D721Med (cell line): ENCODE measurements at regions not wholly inside any gene's neighbourhood (a gene's known extent, or its start where the extent isn't known, plus 50 kb on each side); places are given as distances from the start of the nearest gene placed in this dataset.
A peak's percentile ranks its signal among the peaks of the same experiment; 100 is the strongest.

Experiments used
- DNase-seq: peaks from one replicate; pipeline ENCODE4 v3.0.0; 2011; ENCODE audit warnings: low spot score; ENCODE audit not compliant: insufficient read length
- FAIRE-seq: peaks from 2 replicates; lab custom pipeline; 2011; peaks lifted over from hg19 to GRCh38; lab: Jason Lieb, UNC
- TF ChIP-seq, protein P1 (sequence below): IDR thresholded peaks from 2 replicates; pipeline ENCODE4 v1.5.1; 2012; ENCODE audit warnings: mild to moderate bottlenecking, control low read depth; ENCODE audit not compliant: insufficient read depth; ENCODE audit errors: missing control alignments

DNA sequence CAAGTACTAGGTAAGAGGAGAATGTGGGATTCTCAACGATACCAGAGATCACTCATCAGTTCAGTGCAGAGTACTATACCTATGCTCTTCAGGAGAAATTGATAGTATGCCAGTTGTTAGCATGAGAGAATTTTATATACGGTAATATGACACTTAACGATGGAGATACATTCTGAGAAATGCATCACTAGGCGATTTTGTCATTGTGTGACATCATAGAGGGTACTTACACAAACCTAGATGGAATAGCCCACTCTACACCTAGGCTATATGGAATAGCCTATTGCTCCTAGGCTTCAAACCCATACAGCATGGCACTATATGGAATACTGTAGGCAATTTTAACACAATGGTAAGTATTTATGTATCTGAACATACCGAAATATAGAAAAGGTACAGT is 140.2 kb downstream of the SLIT2 start:
- FAIRE-seq (no peak), DNase-seq (no peak)
- TF ChIP-seq, protein P1, sequence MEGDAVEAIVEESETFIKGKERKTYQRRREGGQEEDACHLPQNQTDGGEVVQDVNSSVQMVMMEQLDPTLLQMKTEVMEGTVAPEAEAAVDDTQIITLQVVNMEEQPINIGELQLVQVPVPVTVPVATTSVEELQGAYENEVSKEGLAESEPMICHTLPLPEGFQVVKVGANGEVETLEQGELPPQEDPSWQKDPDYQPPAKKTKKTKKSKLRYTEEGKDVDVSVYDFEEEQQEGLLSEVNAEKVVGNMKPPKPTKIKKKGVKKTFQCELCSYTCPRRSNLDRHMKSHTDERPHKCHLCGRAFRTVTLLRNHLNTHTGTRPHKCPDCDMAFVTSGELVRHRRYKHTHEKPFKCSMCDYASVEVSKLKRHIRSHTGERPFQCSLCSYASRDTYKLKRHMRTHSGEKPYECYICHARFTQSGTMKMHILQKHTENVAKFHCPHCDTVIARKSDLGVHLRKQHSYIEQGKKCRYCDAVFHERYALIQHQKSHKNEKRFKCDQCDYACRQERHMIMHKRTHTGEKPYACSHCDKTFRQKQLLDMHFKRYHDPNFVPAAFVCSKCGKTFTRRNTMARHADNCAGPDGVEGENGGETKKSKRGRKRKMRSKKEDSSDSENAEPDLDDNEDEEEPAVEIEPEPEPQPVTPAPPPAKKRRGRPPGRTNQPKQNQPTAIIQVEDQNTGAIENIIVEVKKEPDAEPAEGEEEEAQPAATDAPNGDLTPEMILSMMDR, result no peak

DNA sequence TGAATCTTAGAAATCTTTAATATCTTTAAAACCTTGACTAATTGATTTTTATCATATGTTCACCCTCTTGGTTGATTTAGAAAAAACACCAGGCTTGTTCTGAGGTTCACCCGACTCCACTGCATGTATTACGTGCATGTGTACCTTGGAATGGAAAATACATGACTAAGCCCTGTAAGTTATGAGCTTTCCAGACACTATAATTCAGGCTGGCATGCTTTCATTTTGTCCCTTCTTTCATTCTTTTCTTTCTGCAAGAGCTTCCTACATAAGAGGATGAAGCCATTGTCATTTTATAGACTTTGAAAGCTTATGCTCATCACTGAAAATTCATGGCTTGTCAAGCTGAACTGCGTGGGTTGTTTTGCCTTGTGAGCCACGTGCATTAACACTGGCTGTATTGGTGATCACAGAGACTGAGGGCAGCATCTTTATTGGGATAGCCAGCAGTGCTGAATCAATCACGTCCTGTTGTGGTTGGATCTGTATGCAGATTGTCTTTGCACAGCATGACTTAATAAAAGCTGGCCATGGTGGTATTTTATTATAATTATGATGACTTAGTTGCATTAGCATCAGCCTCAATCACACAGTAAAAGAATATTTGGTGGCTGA is 141.9 kb downstream of the SLIT2 start:
- DNase-seq (no peak), FAIRE-seq (no peak)
- TF ChIP-seq, protein P1, result no peak

DNA sequence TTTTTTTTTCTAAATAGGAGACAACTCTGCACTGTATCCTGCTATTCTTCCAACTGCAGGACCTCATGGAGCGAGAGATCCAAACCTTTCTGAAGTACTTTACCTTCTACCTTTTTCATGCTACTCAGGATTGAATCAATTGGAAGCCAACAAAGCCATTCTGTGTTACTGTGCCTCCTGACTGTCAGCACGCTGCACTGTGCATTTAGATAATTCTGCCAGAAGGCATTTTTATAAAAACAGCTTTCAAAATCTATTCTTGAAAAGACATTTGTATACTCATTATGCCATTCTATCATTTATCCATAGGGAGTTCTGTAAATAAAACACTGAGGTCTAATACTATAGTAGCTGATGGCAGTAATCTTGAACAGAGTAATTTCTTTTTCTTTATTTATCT is 142.8 kb downstream of the SLIT2 start:
- DNase-seq (no peak), FAIRE-seq (no peak)
- TF ChIP-seq, protein P1, result no peak

DNA sequence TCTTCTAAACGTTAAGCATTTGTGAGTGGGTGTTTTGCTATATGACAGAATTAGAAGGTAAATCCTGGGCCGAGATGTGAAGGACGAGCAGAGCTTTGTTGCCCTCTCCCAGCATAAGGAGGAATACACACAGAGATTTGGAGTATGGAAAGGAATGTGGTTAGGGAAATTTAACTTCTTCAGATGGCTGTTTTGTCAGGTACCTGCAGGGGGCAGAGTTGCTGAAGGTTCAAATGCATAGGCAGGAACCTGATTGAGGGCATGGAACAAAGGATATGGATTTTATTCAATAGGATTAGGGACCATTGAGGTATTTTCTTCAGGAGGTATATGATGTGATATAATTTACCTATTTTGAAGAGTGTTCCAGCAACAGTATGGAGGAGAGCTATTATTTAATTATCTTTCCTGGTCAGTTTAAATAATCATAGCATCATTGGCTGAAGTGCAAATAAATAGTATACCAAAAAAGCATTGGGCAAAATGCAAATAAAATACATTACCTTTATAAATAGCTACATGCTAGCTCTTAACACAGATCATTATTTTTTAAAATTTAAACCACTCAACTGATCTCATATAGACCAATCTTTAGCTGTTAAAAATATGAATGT is 143.6 kb downstream of the SLIT2 start:
- no peak for FAIRE-seq
- TF ChIP-seq, protein P1, result peak; percentile 60
- DNase-seq, result no peak

DNA sequence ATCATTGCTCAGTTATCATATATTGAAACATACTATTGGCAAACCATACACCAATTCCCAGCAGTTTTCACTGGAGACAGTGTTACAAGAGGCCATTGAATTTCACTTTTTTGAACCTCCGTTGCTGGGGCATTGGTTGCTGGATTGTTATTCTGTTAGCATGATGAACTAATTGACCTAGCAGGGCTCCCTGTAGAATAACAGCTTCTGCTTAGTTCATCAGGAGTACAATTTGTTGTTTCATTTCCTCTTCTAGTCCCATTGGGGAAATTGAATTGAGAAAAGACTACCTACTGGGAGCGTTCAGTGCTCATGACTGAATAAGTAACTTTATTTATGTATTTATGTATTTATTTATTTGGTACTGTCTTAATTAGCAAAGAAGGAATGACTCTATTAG is 151.6 kb downstream of the SLIT2 start:
- TF ChIP-seq, protein P1, result no peak
- FAIRE-seq, result no peak
- DNase-seq, result no peak

DNA sequence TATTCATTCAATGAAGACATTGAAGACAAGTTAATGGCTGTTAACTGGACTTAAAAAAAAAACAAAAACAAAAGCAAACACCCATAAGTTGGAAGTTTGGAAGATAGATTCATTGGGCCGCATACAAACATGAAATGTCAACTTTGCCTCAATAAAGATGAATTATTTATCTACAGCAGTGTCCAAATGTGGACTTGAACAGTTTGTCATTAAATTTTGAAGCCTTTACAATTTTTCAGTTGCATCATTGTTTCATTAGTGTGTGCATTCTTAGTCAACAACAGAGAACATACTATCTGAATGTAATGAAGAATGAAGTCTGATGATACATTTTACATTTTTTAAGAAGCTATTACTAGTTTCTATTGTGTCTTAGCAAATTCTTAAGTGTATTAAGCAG is 152.1 kb downstream of the SLIT2 start:
- no peak for FAIRE-seq
- no peak for DNase-seq
- TF ChIP-seq, protein P1, result no peak

DNA sequence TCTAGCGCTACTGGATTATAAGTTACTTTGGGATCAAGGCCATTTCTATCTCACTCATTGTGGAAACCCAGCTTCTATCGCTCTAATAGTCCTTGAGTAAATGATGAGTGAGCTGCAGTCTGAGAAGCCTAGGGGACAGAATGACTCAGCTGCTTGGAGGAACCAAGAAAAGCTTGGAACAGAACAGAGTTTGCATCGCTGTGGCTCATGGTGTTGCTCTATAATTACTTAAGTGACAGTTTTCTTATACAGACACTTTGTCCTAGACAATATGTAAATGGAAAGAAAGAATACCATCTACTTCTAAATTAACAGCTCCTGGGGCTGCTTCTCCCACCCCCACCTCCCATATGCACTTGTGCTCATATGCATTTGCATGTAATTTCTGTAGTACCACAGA is 156.9 kb downstream of the SLIT2 start:
- no peak for FAIRE-seq
- TF ChIP-seq, protein P1, result no peak
- no peak for DNase-seq
